ENCODE measurements at regions not wholly inside any gene's neighbourhood (a gene's known extent, or its start where the extent isn't known, plus 50 kb on each side); places are given as distances from the start of the nearest gene placed in this dataset.

DNA sequence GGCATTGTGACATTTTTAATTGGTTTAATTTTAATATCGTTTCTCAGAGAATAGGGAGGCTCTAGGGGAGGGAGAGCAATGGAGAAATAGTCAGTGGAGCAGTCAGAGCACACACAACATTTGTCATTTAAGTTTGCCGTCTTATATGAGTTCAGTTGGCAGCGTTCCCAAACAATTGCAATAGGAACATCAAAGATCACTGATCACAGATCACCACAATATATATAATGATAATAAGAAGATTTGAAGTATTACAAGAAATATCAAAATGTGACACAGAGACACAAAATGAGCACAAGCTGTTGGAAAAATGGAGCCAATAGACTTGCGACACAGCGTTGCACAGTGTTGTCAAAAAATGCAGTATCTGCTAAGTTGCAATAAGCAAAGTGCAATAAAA is 303.7 kb downstream of the CDH19 start:
- Mint-ChIP-seq H3K4me1 (peaks cover 5% of the 10 kb centered on the region), H3K4me3 (no peak overlapping the region), H3K27ac (no peak overlapping the region), H3K9me3 (peaks cover 5% of the 10 kb centered on the region; the same call in 1 of the 2 replicates), H3K36me3 (no peaks in the 10 kb centered on the region), H3K27me3 (ENCODE audit: low read depth) (no peaks in the 10 kb centered on the region)
- DNase-seq (ENCODE audit: low spot score) (no peak), ATAC-seq (no peak)
- no peak for TF ChIP-seq ZNF138 (CRISPR knock-in tag; conservative IDR thresholded peaks at IDR 0.05)
- TF ChIP-seq, protein P1, sequence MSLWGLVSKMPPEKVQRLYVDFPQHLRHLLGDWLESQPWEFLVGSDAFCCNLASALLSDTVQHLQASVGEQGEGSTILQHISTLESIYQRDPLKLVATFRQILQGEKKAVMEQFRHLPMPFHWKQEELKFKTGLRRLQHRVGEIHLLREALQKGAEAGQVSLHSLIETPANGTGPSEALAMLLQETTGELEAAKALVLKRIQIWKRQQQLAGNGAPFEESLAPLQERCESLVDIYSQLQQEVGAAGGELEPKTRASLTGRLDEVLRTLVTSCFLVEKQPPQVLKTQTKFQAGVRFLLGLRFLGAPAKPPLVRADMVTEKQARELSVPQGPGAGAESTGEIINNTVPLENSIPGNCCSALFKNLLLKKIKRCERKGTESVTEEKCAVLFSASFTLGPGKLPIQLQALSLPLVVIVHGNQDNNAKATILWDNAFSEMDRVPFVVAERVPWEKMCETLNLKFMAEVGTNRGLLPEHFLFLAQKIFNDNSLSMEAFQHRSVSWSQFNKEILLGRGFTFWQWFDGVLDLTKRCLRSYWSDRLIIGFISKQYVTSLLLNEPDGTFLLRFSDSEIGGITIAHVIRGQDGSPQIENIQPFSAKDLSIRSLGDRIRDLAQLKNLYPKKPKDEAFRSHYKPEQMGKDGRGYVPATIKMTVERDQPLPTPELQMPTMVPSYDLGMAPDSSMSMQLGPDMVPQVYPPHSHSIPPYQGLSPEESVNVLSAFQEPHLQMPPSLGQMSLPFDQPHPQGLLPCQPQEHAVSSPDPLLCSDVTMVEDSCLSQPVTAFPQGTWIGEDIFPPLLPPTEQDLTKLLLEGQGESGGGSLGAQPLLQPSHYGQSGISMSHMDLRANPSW (CRISPR knock-in tag; conservative IDR thresholded peaks at IDR 0.05; ENCODE audit: low read depth) = no peak
- no peak for TF ChIP-seq SOX15 (CRISPR knock-in tag; IDR thresholded peaks at IDR 0.05)
- TF ChIP-seq, protein P2, sequence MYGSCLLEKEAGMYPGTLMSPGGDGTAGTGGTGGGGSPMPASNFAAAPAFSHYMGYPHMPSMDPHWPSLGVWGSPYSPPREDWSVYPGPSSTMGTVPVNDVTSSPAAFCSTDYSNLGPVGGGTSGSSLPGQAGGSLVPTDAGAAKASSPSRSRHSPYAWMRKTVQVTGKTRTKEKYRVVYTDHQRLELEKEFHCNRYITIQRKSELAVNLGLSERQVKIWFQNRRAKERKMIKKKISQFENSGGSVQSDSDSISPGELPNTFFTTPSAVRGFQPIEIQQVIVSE (CRISPR knock-in tag; IDR thresholded peaks at IDR 0.05; ENCODE audit: borderline replicate concordance) = no peak
- no peak for TF ChIP-seq NR1H2 (CRISPR knock-in tag; IDR thresholded peaks at IDR 0.05)
- TF ChIP-seq JAZF1 (CRISPR knock-in tag; IDR thresholded peaks at IDR 0.05) = no peak
- TF ChIP-seq ZNF263 (CRISPR knock-in tag; IDR thresholded peaks at IDR 0.05; ENCODE audit: low read depth) = no peak
- no peak for TF ChIP-seq ZNF317 (CRISPR knock-in tag; IDR thresholded peaks at IDR 0.05; ENCODE audit: borderline replicate concordance, low read depth)
- TF ChIP-seq, protein P3, sequence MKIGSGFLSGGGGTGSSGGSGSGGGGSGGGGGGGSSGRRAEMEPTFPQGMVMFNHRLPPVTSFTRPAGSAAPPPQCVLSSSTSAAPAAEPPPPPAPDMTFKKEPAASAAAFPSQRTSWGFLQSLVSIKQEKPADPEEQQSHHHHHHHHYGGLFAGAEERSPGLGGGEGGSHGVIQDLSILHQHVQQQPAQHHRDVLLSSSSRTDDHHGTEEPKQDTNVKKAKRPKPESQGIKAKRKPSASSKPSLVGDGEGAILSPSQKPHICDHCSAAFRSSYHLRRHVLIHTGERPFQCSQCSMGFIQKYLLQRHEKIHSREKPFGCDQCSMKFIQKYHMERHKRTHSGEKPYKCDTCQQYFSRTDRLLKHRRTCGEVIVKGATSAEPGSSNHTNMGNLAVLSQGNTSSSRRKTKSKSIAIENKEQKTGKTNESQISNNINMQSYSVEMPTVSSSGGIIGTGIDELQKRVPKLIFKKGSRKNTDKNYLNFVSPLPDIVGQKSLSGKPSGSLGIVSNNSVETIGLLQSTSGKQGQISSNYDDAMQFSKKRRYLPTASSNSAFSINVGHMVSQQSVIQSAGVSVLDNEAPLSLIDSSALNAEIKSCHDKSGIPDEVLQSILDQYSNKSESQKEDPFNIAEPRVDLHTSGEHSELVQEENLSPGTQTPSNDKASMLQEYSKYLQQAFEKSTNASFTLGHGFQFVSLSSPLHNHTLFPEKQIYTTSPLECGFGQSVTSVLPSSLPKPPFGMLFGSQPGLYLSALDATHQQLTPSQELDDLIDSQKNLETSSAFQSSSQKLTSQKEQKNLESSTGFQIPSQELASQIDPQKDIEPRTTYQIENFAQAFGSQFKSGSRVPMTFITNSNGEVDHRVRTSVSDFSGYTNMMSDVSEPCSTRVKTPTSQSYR (CRISPR knock-in tag; IDR thresholded peaks at IDR 0.05) = no peak
- TF ChIP-seq, protein P4, sequence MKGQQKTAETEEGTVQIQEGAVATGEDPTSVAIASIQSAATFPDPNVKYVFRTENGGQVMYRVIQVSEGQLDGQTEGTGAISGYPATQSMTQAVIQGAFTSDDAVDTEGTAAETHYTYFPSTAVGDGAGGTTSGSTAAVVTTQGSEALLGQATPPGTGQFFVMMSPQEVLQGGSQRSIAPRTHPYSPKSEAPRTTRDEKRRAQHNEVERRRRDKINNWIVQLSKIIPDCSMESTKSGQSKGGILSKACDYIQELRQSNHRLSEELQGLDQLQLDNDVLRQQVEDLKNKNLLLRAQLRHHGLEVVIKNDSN (CRISPR knock-in tag; IDR thresholded peaks at IDR 0.05) = no peak
- no peak for TF ChIP-seq PRRX2 (CRISPR knock-in tag; IDR thresholded peaks at IDR 0.05)
- TF ChIP-seq, protein P5, sequence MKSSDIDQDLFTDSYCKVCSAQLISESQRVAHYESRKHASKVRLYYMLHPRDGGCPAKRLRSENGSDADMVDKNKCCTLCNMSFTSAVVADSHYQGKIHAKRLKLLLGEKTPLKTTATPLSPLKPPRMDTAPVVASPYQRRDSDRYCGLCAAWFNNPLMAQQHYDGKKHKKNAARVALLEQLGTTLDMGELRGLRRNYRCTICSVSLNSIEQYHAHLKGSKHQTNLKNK (CRISPR knock-in tag; IDR thresholded peaks at IDR 0.05) = no peak
- TF ChIP-seq, protein P6, sequence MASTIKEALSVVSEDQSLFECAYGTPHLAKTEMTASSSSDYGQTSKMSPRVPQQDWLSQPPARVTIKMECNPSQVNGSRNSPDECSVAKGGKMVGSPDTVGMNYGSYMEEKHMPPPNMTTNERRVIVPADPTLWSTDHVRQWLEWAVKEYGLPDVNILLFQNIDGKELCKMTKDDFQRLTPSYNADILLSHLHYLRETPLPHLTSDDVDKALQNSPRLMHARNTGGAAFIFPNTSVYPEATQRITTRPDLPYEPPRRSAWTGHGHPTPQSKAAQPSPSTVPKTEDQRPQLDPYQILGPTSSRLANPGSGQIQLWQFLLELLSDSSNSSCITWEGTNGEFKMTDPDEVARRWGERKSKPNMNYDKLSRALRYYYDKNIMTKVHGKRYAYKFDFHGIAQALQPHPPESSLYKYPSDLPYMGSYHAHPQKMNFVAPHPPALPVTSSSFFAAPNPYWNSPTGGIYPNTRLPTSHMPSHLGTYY (CRISPR knock-in tag; IDR thresholded peaks at IDR 0.05) = no peak
- POLR2A ChIA-PET = no interaction called here
- CTCF ChIA-PET = no interaction called here

DNA sequence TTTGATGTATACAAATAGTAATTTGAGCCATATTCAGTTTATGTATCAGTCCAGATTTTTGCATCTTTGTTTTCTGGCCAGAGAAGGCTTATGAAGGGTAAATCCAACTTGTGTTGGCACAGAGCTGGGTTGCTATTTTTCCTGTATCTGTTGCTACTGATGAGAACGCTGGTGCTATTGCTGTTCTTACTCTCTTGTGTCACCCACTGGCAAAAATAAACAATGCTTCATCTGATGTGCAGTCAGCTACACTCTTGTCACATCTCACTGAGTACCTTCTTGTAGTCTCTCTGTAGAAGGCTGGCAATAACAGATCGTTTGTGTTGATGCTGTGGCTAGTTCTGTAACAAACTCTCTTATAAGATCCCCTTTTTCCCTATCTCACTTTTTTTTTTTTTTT is 323.4 kb downstream of the CDH19 start:
- Mint-ChIP-seq H3K4me3 (no peak overlapping the region), H3K27ac (no peak overlapping the region), H3K9me3 (peaks cover 16% of the 10 kb centered on the region), H3K4me1 (no peaks in the 10 kb centered on the region), H3K36me3 (peaks cover 12% of the 10 kb centered on the region), H3K27me3 (ENCODE audit: low read depth) (no peaks in the 10 kb centered on the region)
- no peak for ATAC-seq
- CTCF ChIA-PET = no interaction called here
- no peak for TF ChIP-seq MXD4 (CRISPR knock-in tag; IDR thresholded peaks at IDR 0.05; ENCODE audit: borderline replicate concordance)
- TF ChIP-seq, protein P7, sequence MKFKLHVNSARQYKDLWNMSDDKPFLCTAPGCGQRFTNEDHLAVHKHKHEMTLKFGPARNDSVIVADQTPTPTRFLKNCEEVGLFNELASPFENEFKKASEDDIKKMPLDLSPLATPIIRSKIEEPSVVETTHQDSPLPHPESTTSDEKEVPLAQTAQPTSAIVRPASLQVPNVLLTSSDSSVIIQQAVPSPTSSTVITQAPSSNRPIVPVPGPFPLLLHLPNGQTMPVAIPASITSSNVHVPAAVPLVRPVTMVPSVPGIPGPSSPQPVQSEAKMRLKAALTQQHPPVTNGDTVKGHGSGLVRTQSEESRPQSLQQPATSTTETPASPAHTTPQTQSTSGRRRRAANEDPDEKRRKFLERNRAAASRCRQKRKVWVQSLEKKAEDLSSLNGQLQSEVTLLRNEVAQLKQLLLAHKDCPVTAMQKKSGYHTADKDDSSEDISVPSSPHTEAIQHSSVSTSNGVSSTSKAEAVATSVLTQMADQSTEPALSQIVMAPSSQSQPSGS (CRISPR knock-in tag; IDR thresholded peaks at IDR 0.05; ENCODE audit: borderline replicate concordance, low read depth) = no peak
- TF ChIP-seq, protein P8, sequence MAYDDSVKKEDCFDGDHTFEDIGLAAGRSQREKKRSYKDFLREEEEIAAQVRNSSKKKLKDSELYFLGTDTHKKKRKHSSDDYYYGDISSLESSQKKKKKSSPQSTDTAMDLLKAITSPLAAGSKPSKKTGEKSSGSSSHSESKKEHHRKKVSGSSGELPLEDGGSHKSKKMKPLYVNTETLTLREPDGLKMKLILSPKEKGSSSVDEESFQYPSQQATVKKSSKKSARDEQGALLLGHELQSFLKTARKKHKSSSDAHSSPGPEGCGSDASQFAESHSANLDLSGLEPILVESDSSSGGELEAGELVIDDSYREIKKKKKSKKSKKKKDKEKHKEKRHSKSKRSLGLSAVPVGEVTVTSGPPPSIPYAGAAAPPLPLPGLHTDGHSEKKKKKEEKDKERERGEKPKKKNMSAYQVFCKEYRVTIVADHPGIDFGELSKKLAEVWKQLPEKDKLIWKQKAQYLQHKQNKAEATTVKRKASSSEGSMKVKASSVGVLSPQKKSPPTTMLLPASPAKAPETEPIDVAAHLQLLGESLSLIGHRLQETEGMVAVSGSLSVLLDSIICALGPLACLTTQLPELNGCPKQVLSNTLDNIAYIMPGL (CRISPR knock-in tag; IDR thresholded peaks at IDR 0.05) = no peak
- DNase-seq (ENCODE audit: low spot score) = no peak
- POLR2A ChIA-PET = interaction anchor here (0.7 kb wide), 1 partner anchor 188 kb away, joined by 4 read pairs; no protein-coding TSS in a partner anchor

Measured in WTC11 (cell line).